GM12878 (cell line): ENCODE measurements at regions not wholly inside any gene's neighbourhood (a gene's known extent, or its start where the extent isn't known, plus 50 kb on each side); places are given as distances from the start of the nearest gene placed in this dataset.

Experiments used
- ATAC-seq: fragments of 200-7000 bp; cut with Tn5 transposase; 3 replicates; pipeline ENCODE4 v1.9.1; 2020; ENCODE audit warnings: mild to moderate bottlenecking, moderate library complexity
- BruUV-seq: library from RNA; stranded (reverse); fragments of 400-500 nt; replicated peaks from 2 replicates; lab custom pipeline; 2021; lab: Mats Ljungman, UMichigan
- CTCF ChIA-PET: fragments of 300-600 bp; sonication (Branson Sonifier 250); formaldehyde crosslinking; extraction: SDS; loops from one replicate; lab custom pipeline; 2021; ENCODE audit warnings: inconsistent platforms; lab: Yijun Ruan, JAX
- POLR2A ChIA-PET: fragments of 350-600 bp; formaldehyde crosslinking; extraction: SDS; loops from one replicate; lab custom pipeline; 2021; ENCODE audit warnings: inconsistent platforms; lab: Charles Lee
- RAD21 ChIA-PET: fragments of 300-600 bp; sonication (Branson Sonifier 250); formaldehyde crosslinking; loops from one replicate; lab custom pipeline; 2023; ENCODE audit warnings: antibody characterized with exemption; ENCODE audit not compliant: unreplicated experiment; lab: Charles Lee
- SMC1A ChIA-PET: fragments of 300-600 bp; sonication (Branson Sonifier 250); formaldehyde crosslinking; loops from one replicate; lab custom pipeline; 2023; ENCODE audit not compliant: unreplicated experiment, uncharacterized antibody; lab: Charles Lee
- DNase-seq: peaks from one replicate; pipeline ENCODE4 v3.0.0-alpha.2; 2011; ENCODE audit warnings: low read depth, low spot score
- FAIRE-seq: peaks from 3 replicates; lab custom pipeline; 2011; peaks lifted over from hg19 to GRCh38; lab: Jason Lieb, UNC
- H2AFZ ChIP-seq: 2 replicates; pipeline ENCODE4 v1.6.0; 2011; ENCODE audit warnings: low read depth, low read length, control low read depth; ENCODE audit not compliant: control insufficient read depth
- H3K27ac ChIP-seq: 2 replicates; pipeline ENCODE4 v1.5.1; 2011; ENCODE audit warnings: control low read depth; ENCODE audit not compliant: control insufficient read depth, insufficient read depth
- H3K27me3 ChIP-seq, 2 experiments: replicated peaks in 1 of 2; 2 replicates each; pipeline versions ENCODE4 v1.6.0 to v1.6.1; 2011; ENCODE audit warnings: low read length in 1 of 2; ENCODE audit not compliant: control insufficient read depth in 2 of 2, insufficient read depth in 2 of 2
- H3K36me3 ChIP-seq, 2 experiments: 2 replicates each; pipeline ENCODE4 v1.5.1; 2011; ENCODE audit warnings: low read length in 1 of 2; ENCODE audit not compliant: control insufficient read depth in 2 of 2, insufficient read depth in 2 of 2
- H3K4me1 ChIP-seq: 2 replicates; pipeline ENCODE4 v1.6.1; 2011; ENCODE audit warnings: mild to moderate bottlenecking, low read length, moderate library complexity, mixed read lengths; ENCODE audit not compliant: control insufficient read depth, insufficient read depth
- H3K4me2 ChIP-seq: 2 replicates; pipeline ENCODE4 v1.6.0; 2011; ENCODE audit warnings: control low read depth; ENCODE audit not compliant: control insufficient read depth, insufficient read depth
- H3K4me3 ChIP-seq: fragments of 200-600 bp; sonication (generic); 2 replicates; pipeline ENCODE4 v1.5.1; 2016
- H3K79me2 ChIP-seq: 2 replicates; pipeline ENCODE4 v1.6.0; 2011; ENCODE audit warnings: low read length; ENCODE audit not compliant: control insufficient read depth, insufficient read depth
- H3K9ac ChIP-seq: 2 replicates; pipeline ENCODE4 v1.8.0; 2011; ENCODE audit warnings: low read length, control low read depth, mixed read lengths; ENCODE audit not compliant: control insufficient read depth, insufficient read depth
- H3K9me3 ChIP-seq: replicated peaks from 3 replicates; pipeline ENCODE4 v1.5.1; 2011; ENCODE audit warnings: mild to moderate bottlenecking, low read length; ENCODE audit not compliant: control insufficient read depth, insufficient read depth
- H4K20me1 ChIP-seq: 2 replicates; pipeline ENCODE4 v1.6.0; 2011; ENCODE audit not compliant: control insufficient read depth, insufficient read depth
- BCL11A ChIP-seq: IDR thresholded peaks from 2 replicates; pipeline ENCODE4 v1.6.1; 2011; ENCODE audit warnings: low read depth, low read length
- ESRRA ChIP-seq: IDR thresholded peaks from 2 replicates; pipeline ENCODE4 v1.6.1; 2012; ENCODE audit warnings: mild to moderate bottlenecking, low read length, improper control_type of control experiment
- FOXM1 ChIP-seq: IDR thresholded peaks from 2 replicates; pipeline ENCODE4 v1.6.1; 2012; ENCODE audit warnings: low read depth, mild to moderate bottlenecking, inconsistent platforms, low read length, moderate library complexity
- MYB ChIP-seq: fragments of 150-350 bp; IDR thresholded peaks from 2 replicates; pipeline ENCODE4 v1.6.1; 2014; ENCODE audit warnings: mild to moderate bottlenecking, low read depth, low read length, borderline replicate concordance
- PAX5 ChIP-seq: IDR thresholded peaks from 2 replicates; pipeline ENCODE4 v1.6.1; 2011; ENCODE audit warnings: low read depth, low read length, borderline replicate concordance
- RAD51 ChIP-seq: fragments of 450-650 bp; IDR thresholded peaks from 2 replicates; pipeline ENCODE4 v1.6.1; 2016; ENCODE audit warnings: moderate library complexity, mild to moderate bottlenecking, inconsistent platforms
- SMAD5 ChIP-seq: IDR thresholded peaks from 2 replicates; pipeline ENCODE4 v1.6.1; 2016; ENCODE audit warnings: antibody characterized with exemption, low read depth
- SMC3 ChIP-seq: IDR thresholded peaks from 2 replicates; pipeline ENCODE4 v1.6.1; 2011; ENCODE audit warnings: low read length, improper control_type of control experiment, borderline replicate concordance
- ZBED1 ChIP-seq: IDR thresholded peaks from 2 replicates; pipeline ENCODE4 v1.6.1; 2016; ENCODE audit warnings: borderline replicate concordance
- ZNF622 ChIP-seq: fragments of 450-650 bp; IDR thresholded peaks from 2 replicates; pipeline ENCODE4 v1.6.1; 2017; ENCODE audit warnings: mild to moderate bottlenecking, inconsistent platforms
- ZZZ3 ChIP-seq: IDR thresholded peaks from 2 replicates; pipeline ENCODE4 v1.6.1; 2011; ENCODE audit warnings: low read depth; ENCODE audit not compliant: control insufficient read depth, insufficient read length
- WGBS: methylation state at CpG from one replicate; pipeline ENCODE4 v1.1.6; 2016; ENCODE audit warnings: low lambda C conversion rate; ENCODE audit not compliant: insufficient replicate concordance, insufficient coverage; ENCODE audit errors: missing lambda C conversion rate; 5-methylcytosine and 5-hydroxymethylcytosine counted together
- in situ Hi-C: fragments of 300-500 bp; cut with MboI; formaldehyde crosslinking; loops from 9 replicates; pipeline ENCODE4 v1.14.3; 2018; ENCODE audit warnings: mixed read lengths
- intact Hi-C: fragments of 100-400 bp; cut with micrococcal nuclease; formaldehyde crosslinking; loops from one replicate; pipeline ENCODE4 v1.14.2; 2022; ENCODE audit not compliant: unreplicated experiment
- TF ChIP-seq, protein P1 (sequence below): IDR thresholded peaks from 2 replicates; pipeline ENCODE4 v1.6.1; 2012; ENCODE audit warnings: low read depth, low read length, improper control_type of control experiment
- TF ChIP-seq, protein P2 (sequence below): fragments of 450-650 bp; formaldehyde crosslinking; IDR thresholded peaks from 2 replicates; pipeline ENCODE4 v1.5.0; 2022; ENCODE audit warnings: mild to moderate bottlenecking, missing genetic modification characterization
- TF ChIP-seq, protein P3 (sequence below): fragments of 450-650 bp; IDR thresholded peaks from 2 replicates; pipeline ENCODE4 v1.6.1; 2017; ENCODE audit warnings: mild to moderate bottlenecking, moderate library complexity
- TF ChIP-seq, protein P4 (sequence below): fragments of 450-650 bp; IDR thresholded peaks from 2 replicates; pipeline ENCODE4 v1.6.1; 2016; ENCODE audit warnings: mild to moderate bottlenecking

DNA sequence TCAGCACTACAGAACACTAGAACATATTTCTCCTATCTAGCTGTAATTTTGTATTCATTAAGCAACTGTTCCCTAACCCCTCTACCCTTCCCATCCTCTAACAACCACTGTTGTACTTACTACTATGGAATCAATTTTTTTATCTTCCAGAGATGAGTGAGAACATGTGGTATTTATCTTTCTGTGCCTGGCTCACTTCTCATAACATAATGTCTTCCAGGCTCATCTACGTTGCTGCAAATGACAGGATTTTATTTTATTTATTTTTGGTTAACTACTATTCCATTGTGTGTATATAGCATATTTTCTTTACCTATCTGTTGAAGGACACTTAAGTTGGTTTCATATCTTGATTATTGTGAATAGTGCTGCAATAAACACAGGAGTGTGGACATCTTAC, 200.9 kb upstream of the CHRM2 start (continued):
- TF ChIP-seq, protein P1, sequence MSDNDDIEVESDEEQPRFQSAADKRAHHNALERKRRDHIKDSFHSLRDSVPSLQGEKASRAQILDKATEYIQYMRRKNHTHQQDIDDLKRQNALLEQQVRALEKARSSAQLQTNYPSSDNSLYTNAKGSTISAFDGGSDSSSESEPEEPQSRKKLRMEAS, result no peak
- TF ChIP-seq ZBED1 (no peak), MYB (no peak)

DNA sequence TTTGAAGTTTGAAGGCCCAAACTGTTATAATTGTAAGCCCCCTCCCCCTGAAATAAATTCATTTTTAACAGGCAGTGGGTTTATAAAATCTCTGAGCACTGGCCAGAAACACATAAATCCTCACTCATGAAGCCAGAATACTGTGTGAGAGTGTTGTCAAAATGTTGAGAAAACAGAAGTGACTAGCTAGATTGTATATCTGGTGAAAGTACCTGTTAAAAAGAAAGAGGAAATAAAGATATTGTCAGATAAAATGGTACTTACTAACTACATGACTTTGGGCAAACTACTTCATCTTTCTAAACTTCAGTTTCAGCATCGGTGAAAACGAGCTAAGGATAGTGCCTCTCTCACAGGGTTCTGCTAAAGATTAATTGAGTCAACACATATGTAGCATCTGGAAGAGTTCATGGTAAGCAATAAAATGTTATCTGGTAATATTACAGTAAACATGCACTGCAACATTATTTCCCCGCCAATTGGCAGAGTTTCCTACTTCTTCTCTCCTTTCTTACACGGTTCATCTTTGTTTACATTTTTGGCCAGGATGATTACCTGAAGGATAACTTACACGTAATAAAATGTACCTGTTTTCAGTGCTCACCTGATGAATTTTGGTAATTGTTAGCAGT, 202.5 kb upstream of the CHRM2 start:
- peak; percentile 23 for FAIRE-seq
- Histone ChIP-seq H2AFZ (no peak overlapping the region), H3K4me2 (no peak overlapping the region), H3K27me3 (no peaks in the 10 kb centered on the region), H3K36me3 (no peaks in the 10 kb centered on the region), H3K4me1 (no peaks in the 10 kb centered on the region), H4K20me1 (no peaks in the 10 kb centered on the region), H3K4me3 (no peak overlapping the region), H3K9ac (no peak overlapping the region), H3K9me3 (no peaks in the 10 kb centered on the region), H3K79me2 (no peaks in the 10 kb centered on the region), H3K27ac (no peak overlapping the region)
- ChIA-PET SMC1A (interaction anchor here (1.4 kb wide), 1 partner anchor 29 kb away, joined by 5 read pairs; no protein-coding TSS in a partner anchor), CTCF (no interaction called here), POLR2A (no interaction called here), RAD21 (no interaction called here)
- WGBS, result 25% methylated on average over 5 of the region's 5 CpGs
- intact Hi-C loops (no loop called here), in situ Hi-C loops (no loop called here)
- ATAC-seq, result no peak
- no peak for DNase-seq
- no TSS peak for BruUV-seq
- no peak for TF ChIP-seq RAD51
- no peak for TF ChIP-seq ESRRA
- TF ChIP-seq, protein P2, sequence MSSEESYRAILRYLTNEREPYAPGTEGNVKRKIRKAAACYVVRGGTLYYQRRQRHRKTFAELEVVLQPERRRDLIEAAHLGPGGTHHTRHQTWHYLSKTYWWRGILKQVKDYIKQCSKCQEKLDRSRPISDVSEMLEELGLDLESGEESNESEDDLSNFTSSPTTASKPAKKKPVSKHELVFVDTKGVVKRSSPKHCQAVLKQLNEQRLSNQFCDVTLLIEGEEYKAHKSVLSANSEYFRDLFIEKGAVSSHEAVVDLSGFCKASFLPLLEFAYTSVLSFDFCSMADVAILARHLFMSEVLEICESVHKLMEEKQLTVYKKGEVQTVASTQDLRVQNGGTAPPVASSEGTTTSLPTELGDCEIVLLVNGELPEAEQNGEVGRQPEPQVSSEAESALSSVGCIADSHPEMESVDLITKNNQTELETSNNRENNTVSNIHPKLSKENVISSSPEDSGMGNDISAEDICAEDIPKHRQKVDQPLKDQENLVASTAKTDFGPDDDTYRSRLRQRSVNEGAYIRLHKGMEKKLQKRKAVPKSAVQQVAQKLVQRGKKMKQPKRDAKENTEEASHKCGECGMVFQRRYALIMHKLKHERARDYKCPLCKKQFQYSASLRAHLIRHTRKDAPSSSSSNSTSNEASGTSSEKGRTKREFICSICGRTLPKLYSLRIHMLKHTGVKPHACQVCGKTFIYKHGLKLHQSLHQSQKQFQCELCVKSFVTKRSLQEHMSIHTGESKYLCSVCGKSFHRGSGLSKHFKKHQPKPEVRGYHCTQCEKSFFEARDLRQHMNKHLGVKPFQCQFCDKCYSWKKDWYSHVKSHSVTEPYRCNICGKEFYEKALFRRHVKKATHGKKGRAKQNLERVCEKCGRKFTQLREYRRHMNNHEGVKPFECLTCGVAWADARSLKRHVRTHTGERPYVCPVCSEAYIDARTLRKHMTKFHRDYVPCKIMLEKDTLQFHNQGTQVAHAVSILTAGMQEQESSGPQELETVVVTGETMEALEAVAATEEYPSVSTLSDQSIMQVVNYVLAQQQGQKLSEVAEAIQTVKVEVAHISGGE (CRISPR knock-in tag), result no peak
- no peak for TF ChIP-seq BCL11A
- no peak for TF ChIP-seq SMAD5
- TF ChIP-seq, protein P3, sequence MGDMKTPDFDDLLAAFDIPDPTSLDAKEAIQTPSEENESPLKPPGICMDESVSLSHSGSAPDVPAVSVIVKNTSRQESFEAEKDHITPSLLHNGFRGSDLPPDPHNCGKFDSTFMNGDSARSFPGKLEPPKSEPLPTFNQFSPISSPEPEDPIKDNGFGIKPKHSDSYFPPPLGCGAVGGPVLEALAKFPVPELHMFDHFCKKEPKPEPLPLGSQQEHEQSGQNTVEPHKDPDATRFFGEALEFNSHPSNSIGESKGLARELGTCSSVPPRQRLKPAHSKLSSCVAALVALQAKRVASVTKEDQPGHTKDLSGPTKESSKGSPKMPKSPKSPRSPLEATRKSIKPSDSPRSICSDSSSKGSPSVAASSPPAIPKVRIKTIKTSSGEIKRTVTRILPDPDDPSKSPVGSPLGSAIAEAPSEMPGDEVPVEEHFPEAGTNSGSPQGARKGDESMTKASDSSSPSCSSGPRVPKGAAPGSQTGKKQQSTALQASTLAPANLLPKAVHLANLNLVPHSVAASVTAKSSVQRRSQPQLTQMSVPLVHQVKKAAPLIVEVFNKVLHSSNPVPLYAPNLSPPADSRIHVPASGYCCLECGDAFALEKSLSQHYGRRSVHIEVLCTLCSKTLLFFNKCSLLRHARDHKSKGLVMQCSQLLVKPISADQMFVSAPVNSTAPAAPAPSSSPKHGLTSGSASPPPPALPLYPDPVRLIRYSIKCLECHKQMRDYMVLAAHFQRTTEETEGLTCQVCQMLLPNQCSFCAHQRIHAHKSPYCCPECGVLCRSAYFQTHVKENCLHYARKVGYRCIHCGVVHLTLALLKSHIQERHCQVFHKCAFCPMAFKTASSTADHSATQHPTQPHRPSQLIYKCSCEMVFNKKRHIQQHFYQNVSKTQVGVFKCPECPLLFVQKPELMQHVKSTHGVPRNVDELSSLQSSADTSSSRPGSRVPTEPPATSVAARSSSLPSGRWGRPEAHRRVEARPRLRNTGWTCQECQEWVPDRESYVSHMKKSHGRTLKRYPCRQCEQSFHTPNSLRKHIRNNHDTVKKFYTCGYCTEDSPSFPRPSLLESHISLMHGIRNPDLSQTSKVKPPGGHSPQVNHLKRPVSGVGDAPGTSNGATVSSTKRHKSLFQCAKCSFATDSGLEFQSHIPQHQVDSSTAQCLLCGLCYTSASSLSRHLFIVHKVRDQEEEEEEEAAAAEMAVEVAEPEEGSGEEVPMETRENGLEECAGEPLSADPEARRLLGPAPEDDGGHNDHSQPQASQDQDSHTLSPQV, result no peak
- TF ChIP-seq FOXM1, result no peak
- TF ChIP-seq ZZZ3, result no peak
- no peak for TF ChIP-seq PAX5
- no peak for TF ChIP-seq SMC3
- TF ChIP-seq, protein P4, sequence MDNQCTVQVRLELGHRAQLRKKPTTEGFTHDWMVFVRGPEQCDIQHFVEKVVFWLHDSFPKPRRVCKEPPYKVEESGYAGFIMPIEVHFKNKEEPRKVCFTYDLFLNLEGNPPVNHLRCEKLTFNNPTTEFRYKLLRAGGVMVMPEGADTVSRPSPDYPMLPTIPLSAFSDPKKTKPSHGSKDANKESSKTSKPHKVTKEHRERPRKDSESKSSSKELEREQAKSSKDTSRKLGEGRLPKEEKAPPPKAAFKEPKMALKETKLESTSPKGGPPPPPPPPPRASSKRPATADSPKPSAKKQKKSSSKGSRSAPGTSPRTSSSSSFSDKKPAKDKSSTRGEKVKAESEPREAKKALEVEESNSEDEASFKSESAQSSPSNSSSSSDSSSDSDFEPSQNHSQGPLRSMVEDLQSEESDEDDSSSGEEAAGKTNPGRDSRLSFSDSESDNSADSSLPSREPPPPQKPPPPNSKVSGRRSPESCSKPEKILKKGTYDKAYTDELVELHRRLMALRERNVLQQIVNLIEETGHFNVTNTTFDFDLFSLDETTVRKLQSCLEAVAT, result no peak
- no peak for TF ChIP-seq ZNF622
